Femur (tissue), 1 donor: ENCODE measurements at regions not wholly inside any gene's neighbourhood (a gene's known extent, or its start where the extent isn't known, plus 50 kb on each side); places are given as distances from the start of the nearest gene placed in this dataset.

Experiments used
- DNase-seq: peaks from one replicate; pipeline ENCODE4 v3.0.0-alpha.2; 2017

DNA sequence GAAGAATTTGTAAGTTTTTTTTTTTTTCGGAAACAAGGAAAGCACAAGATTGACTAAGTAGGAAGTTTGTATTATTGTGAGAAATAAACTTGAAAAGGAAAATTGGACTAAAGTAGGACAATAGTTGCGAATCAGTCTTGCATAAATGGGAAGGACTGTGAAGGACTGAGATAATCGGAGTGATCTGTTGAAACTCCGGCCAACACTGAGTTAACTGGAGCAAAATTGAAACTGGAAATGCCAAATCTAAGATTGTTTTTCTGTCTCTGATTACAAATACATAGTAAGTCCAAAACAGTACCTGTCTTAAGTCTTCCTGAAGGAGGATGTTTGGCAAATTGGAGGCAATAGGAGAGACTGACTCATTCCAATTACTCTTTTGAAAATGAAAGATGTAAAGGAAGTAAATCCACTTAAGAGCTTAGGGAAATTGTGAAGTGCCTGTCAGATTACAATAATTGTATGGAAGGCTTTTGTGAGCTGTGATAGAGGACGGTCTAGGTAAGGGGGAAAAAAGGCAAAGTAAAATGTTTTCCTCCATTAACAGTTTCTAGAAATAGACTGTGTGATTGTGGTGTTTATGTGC lies 204.9 kb upstream of the CYRIA start:
- no peak for DNase-seq

DNA sequence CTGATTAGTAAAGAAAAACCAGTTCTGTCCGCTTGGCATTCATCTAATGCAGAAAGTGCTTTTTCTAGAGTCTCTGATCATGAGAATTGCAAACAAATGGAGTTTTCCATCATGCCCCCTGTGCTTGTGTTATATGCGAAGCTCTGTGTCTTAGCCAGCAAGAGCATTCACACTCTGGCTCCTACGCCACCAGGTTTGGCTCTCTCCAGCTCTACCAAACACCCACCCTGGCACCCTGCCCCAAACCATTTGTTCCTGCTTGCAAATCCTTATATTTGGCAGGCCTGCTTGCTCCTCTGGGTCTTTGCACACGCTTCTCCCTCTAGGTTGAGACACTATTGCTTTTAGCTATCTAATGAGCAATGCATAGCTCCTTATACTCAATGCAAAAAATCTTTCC lies 204.1 kb upstream of the CYRIA start:
- peak; percentile 28 for DNase-seq

DNA sequence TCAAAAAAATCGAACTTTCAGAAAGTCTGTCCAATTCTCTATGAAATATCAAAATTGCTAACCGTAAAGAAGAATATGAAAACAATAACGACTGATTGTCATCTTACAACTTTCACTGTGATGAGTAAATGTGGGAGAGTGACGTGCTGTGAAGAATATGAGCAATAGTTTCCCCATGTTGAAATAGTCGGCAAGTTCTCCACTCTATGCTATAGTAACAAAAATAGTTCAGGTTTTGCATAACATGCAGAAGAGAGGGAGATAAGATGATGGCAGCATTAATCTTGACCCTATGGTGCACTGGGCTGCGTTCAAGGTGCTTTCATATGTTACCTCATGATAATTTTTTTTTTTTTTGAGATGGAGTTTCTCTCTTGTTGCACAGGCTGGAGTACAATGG lies 196.8 kb upstream of the CYRIA start:
- no peak for DNase-seq

DNA sequence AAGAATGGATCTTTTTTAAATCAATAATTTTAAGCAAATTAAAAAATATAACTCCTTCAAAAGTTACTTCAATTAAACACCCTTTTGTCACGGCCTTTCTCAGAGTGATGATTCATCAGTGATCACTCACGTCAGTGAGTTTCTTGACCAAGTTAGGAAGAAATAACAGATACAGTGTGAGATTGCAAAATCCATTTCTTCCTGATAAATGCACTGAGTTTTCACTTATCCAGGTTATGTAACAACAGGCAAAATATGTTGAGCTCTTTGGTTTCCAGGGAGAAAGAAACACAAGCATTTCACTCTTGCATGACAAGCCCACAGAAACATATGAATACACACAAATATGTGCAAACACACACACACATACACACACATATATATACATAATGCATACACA lies 195.9 kb upstream of the CYRIA start:
- no peak for DNase-seq

DNA sequence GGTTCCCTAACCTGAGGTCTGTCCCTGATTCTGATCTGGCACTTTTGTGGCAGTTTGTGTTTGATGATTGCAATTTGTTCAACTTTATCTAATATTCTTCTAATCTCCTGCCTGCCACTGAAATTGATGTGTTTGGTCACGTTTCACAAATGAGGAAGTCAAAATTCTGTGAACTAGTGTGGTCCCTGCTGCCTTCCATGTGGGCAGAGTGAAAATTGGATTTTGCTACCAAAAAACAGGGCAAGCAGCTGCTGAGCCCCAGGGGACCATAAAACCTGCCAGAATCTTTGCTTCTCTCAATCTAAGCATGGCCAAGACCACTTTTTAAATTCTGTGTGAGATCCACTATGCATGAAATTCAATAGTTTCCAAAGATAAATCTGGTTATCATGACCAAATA lies 195.5 kb upstream of the CYRIA start:
- no peak for DNase-seq

DNA sequence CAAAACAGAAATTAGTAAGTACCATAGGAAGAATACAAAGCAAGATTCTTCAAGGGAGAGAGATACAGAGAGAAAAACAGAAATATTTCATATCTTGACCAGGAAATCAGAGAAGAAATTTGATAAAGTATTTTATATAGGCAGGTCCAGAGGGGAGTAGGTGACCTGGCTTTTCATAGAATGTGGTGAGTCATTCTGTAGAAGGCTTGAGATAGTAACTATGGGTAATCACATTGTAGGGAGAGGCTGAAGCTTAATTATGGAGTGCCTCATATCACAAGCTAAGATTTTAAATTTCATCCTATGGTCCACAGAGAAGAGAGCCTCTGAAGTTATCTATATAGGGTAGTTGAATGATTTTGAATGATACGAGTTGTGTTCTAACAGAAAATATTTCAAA lies 195.0 kb upstream of the CYRIA start:
- DNase-seq = no peak

DNA sequence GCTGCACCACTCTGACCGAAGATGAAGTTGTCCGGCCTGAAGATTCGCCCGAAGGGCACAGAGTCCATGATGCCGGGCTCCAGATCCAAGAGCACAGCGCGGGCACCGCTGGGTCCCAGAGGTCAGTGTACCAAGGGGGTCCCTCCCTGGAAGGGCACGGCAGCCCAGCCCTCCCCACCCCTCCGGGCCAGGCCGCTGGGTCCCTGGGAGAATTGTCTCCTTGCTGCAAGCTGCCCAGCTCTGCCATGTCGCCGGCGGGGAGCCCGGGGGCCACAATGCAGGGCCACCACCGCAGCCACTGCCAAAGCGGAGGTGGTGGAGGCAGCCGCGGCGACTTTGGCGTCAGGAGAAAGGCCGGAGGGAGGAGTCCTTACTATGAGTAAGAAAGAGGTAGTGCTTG lies 189.5 kb upstream of the CYRIA start:
- DNase-seq = no peak

DNA sequence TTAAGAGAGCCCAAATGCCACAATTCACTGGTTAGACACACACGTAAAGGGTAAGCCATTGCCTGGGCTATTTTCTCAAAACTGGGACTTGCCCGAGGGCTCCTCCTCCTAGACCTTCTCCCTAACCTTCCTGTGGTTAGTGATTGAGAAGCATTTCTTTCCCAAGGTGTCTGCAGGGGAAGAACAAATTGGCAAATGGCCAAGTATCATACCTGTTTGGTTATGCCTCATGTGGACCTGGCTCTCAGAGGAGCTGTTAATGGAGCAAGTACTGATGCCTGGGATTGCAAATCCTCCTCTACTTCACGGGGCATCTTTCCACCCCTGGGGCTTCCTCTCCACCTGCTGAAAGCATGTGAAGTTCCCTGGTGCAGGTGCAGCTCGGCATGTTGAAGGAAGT lies 187.5 kb upstream of the CYRIA start:
- no peak for DNase-seq

DNA sequence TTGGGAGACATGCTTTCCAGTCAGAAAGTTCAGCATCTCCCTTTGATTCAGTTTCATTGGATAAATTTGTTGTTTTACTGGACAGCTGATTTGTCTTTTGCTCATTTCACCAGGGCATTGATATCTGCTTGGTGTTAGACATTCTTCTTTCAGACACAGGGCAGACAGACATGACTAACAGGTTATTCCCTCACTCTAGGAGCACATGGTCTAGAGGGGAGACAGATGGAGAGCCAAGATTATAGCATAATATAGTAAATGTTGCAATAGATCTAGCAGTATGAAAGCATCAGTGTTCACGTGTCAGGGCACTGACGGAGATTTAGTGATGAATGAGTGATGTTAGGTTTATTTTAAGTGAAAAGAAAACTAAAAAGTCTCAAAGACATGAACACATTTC lies 187.0 kb upstream of the CYRIA start:
- DNase-seq = no peak

DNA sequence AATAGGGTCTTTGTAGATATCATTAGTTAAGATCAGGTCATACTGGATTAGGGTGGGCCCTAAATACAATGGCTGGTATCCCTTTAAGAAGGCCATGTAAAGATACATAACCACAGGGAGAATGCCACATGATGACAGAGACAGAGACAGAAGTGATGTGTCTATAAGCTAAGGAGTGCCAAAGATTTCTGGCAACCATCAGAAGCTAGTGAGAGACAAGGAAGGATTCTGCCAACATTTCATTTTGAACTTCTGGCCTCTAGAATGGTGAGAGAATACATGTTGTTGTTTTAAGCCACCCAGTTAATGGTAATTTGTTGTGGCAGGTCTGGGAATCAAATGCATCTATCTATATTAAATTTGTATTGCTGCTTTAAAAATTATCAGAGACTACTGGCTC lies 185.5 kb upstream of the CYRIA start:
- no peak for DNase-seq

DNA sequence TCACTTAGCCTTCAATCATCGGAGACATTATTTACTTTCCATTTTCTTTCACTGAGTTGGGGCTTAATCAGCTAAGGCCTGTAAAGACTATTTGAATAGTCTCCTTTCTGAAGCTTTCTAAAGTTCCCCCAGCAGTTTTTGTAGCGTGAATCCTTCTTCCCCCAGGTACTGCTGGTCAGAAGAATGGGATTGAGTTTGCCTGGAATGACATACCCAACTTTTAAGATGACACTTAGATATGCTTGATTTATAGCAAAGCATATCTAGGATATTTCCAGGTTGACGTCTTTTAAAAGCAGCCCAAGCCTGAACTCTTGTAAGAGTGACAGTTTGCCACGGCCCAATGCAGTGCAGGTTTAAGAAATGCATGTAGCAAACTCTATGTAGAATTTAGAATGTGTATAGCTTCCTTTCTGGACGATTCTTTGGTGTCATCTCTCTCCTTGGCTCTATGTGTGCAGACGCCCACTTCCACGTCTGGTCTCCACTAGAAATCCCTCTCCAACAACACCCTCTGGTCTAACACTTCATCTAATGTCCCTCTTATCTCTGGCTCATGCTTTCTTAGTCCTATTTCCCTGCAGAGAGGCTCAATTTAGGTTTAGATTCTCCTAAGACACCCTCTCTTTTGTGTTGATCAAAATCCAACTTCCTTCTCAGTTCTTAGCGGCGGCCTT lies 175.0 kb upstream of the CYRIA start:
- DNase-seq = no peak

DNA sequence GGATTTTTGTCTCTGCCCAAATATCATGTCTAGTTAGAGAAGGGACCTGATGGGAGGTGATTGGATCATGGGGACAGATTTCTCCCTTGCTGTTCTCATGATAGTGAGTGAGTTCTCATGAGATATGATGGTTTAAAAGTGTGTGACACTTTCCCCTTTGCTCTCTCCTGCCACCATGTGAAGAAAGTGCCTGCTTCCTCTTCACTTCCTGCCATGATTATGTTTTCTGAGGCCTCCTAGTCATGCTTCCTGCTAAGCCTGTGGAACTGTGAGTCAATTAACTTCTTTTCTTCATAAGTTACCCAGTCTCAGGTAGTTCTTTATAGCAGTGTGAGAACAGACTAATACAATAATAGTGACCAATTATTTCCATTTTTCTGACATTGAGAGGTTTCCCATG lies 167.3 kb upstream of the CYRIA start:
- no peak for DNase-seq

DNA sequence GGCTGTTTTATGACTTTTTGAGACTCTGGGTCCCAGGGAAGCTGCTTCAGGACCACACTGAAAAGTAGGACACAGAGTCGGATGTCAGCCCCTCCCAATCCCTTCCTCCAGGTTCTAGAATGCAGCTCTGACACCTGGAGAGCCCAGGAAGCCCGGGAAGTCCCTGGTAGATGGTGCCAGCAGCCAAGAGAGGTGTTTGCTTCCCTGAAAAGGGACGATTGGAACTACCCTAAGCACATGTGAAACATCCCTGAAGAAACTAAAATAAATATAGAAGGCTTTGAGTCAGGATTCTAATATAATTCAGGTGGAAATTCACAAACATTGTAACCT lies 163.2 kb upstream of the CYRIA start:
- DNase-seq = no peak

DNA sequence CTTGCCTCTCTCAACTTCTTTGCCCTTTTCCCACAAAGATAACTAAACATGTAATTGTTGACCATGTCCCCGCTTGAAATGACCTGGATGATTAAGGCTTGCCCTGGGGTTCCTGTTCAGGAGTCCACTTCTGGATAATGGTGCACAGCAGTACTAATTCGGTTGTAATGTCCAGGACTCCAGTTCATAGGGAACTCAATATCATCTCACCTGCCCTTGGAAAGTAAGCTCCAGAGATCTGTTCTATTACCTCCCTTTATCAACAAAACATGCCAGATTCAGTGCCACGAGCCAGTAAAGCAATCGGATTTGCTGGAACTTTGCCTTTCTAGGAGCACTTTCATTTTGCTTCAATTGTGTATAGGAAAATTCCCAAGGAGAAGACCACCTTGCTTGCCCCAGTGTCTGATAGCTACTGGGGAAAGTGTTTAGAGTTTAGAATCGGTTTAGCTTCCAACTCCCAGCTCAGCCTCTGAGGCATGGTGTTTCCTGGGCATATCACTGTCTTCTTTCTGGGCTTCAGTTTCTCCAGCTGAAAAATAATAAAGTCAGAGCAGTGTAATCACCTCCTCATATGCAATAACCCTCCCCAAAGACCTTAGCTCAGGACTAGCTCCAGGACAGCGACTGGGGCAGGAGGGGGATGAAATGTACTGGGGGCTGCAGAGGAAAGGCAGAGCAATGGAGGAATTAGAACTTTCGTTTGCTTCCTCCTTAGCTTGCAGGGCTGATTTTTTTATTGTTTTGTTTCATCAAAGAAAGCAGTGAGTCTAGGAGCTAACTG lies 162.6 kb upstream of the CYRIA start:
- DNase-seq = no peak

DNA sequence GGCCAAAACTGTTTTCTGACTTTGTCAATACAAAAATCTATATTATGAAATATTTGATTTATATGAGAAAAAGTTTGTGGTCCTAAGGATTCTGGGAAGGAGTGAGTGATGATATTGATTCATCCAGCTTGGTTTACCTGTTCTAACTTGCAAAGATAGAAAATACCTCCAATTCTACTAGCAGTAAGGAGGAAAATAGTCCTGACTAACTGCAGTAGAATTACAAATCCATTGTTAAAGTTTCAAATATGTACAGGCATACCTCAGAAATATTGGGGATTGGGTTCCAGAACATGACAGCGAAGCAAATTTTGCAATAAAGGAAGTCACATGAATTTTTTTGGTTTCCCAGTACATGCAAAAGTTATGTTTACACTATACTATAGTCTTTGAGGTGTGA lies 158.8 kb upstream of the CYRIA start:
- DNase-seq = no peak

DNA sequence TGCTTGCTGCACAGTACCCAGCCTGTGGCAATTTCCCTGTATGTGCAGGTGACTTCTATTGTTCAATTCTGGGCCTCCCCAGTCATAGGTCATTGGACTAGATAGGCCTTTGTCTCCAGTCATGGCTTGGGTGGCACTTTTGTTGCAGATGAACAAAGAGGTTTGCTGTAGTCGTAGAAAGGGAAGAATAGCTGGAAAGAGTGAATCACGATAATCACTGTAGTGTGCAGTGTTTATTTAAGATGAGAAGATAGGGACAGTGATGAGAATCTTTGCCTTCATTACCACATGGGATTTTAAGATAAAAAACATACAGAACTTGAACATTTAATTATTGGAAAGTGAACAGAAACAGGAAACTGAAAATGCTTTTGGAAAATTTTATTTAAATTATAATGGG lies 156.1 kb upstream of the CYRIA start:
- no peak for DNase-seq

DNA sequence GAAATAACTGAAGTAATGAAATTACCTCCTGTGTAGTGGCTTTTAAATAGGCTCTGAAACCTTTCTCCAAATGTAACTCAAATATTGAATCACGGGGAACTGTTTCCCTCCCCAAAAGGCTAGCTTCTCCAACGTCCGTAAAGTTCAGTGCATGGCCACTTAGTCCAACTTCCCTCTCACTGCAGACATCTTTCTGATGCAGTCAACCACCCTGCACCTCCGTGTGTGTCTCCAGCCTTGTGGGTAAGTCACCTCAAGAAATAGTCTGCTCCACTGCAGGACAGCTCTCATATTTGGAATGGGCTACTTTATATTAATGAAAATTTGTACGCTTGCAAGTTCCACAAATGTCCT lies 152.5 kb upstream of the CYRIA start:
- DNase-seq = no peak

DNA sequence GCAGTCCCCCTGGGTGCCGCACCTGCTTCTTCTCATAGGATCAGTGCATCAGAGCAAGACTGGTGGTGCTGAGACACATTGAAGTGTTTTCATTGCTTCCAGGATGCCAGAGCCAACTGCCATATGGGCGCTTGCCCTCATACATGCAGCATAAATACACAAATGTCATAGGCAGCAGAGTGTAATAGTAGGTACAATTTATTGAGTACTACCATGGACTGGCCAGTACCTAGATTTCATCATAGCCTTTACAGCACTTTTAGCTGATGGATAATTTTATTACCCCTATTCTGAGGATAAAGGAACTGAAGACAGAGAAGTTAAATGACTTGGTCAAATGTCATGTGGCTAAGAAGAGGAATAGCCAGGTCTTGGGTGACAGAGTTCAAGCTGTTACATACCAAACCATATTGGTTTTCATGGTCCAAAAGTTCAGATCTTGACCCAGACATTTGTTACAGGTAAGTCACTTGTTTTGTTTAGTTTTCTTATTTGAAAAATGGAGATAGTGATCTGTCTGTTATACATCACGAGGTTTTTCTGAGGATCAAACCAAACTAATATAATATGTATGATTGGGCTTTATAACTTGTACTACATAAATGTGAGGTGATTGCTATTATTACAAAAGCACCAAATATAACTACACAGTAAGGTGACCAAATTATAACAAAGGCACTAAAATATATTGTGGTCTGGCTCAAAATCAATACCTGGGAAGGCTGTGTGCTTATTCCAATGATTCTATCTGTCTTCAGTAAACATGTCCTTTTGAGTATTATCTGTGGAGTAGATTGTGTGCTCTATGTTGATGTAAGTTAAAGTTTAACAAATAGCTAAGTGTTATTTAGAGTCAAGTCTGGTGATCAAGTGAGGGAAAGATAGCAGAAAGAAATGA lies 151.9 kb upstream of the CYRIA start:
- no peak for DNase-seq

DNA sequence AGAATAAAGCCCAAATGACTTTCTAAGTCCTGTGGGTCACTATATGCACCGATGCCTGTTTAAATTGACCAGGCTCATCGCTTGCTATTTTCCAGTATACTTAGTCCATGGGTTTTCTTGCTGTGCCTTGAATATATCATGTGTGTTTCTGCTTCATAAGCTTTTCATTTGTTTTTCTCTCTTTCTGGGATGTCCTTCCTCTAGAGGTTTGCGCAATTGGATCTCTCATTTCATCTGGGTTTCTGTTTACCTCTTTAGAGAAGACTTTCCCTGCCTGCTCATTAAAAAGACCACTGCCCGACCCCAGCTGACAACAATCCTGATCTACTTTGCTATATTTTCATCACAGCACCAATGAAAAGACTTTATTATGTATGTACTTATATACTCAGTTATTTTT lies 150.9 kb upstream of the CYRIA start:
- DNase-seq = no peak

DNA sequence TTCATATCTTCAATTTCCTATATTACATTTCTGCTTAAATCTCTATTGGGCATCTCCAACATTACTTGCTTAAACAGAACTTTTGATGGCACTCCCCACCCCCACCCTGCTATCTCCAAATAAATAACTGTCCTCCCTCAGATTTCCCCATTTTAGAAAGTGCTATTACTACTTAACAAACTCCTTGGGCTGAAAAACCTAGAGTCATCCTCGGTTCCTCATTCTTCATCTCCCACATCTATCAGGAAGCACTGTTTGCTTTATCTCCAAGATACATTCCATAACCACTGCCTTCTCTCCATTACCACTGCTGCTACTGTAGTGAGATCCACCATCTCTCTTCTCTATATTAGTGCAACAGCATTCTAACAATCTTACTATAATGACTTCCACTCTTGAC lies 150.4 kb upstream of the CYRIA start:
- no peak for DNase-seq

DNA sequence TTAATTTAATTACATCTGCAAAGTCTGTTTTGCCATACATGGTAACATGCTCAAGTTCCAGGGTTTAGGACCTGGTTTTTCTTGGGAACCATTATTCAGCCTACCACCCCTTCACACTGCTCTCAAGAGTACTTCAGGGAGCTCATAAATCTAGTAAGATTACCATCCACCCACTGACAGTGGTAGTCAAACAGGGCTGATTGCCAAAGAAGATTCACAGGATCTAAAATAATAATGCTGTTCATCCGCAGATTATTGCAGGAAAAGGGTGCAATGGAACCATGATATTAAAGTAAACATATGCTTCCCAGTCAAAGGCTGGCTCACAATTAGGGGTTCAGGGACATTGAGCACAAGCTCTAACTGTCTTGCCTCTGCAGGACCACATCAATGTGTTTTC lies 148.0 kb upstream of the CYRIA start:
- DNase-seq = no peak

DNA sequence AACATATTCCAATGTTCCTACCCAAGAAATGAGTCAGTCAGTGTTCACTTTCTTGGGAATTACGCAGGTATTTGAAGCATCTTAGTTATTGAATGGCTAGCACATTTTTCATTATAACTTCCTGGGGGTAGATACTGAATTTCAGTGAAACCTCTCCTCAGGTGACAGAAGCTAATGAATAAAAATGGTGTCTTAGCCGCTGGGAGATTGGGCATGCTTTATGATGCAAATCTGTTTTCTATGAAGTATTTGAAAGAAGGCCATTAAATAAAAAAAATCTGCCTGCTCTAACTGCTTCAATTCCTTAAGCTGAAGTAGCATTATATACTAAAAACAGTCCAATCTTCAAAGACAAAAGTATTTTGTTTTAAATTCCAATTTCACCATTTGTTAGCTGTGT lies 132.8 kb upstream of the CYRIA start:
- no peak for DNase-seq

DNA sequence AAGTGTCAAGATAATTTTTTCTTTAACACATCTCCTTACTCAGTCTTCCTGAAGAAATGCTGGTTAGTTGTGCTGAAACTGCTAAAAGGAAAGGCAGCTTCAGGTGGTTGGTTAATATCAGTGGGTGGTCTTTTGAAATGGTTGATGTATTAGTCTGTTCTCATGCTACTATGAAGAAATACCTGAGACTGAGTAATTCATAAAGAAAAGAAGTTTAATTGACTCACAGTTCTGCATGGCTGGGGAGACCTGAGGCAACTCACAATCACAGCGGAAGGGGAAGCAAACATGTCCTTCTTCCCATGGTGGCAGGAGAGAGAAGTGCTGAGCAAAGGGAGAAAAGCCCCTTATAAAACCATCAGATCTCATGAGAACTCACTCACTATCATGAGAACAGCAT lies 125.9 kb upstream of the CYRIA start:
- no peak for DNase-seq

DNA sequence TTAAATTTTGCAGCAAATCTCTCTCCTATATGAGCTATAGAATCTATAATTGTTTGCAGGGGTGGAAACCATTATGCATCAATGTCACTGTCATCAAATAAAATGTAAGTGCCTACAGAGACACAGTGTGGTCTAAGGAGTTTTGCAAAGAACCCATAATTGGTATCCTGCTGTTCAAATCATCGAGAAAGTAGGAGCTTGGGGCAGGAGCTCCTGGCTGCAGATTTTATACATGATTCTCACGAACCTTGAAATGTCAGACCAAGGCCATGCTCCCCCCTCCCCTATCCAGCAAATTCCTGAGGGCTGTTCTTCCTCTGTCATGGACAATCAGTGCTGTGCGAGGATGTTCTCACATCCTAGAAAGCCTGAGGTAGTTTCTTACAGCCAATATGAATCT lies 119.5 kb upstream of the CYRIA start:
- DNase-seq = no peak
